Vagina (tissue), 2 donors: ENCODE measurements at regions not wholly inside any gene's neighbourhood (a gene's known extent, or its start where the extent isn't known, plus 50 kb on each side); places are given as distances from the start of the nearest gene placed in this dataset.

ENCODE experiments used
- DNase-seq, 2 donors: peaks; one replicate each; pipeline ENCODE4 v3.0.0-alpha.2; 2017; ENCODE audit errors: extremely low spot score in 2 of 2
- H3K27ac ChIP-seq: fragments of 200-600 bp; sonication (generic); one replicate; pipeline ENCODE4 v1.5.1; 2019
- H3K27me3 ChIP-seq: fragments of 200-600 bp; sonication (generic); one replicate; pipeline ENCODE4 v1.5.1; 2019
- H3K36me3 ChIP-seq, 2 donors: fragments of 200-600 bp; sonication (generic); one replicate each; pipeline ENCODE4 v1.5.1; 2017 to 2019
- H3K4me1 ChIP-seq: fragments of 200-600 bp; sonication (generic); one replicate; pipeline ENCODE4 v1.5.1; 2019
- H3K4me3 ChIP-seq, 2 donors: fragments of 200-600 bp; sonication (generic); 1 replicate in 1 of 2; 2 replicates in 1 of 2; pipeline ENCODE4 v1.5.1; 2016 to 2019
- H3K9me3 ChIP-seq: fragments of 200-600 bp; sonication (generic); one replicate; pipeline ENCODE4 v1.5.1; 2019
- POLR2A ChIP-seq, 2 donors: fragments of 450-650 bp; IDR thresholded peaks; one replicate each; pipeline ENCODE4 v1.6.1; 2017; ENCODE audit warnings: antibody characterized with exemption in 2 of 2, mild to moderate bottlenecking in 2 of 2, moderate library complexity in 2 of 2
- POLR2AphosphoS5 ChIP-seq, 2 donors: sonication (generic); formaldehyde crosslinking; IDR thresholded peaks; one replicate each; pipeline ENCODE4 v1.9.0; 2017; ENCODE audit warnings: antibody characterized with exemption in 2 of 2, mild to moderate bottlenecking in 2 of 2, low read depth in 1 of 2; ENCODE audit not compliant: insufficient read depth in 1 of 2
- intact Hi-C: fragments of 100-400 bp; cut with DNase I; formaldehyde crosslinking; loops from one replicate; pipeline ENCODE4 v1.15.1; 2023
- TF ChIP-seq, protein P1 (sequence below), 3 experiments: fragments of 450-650 bp in 2 of 3; fragments of 200-600 bp in 1 of 3; sonication (generic) in 1 of 3; IDR thresholded peaks; one replicate each; pipeline ENCODE4 v1.5.1; 2017 to 2019; ENCODE audit warnings: antibody characterized with exemption in 3 of 3, mild to moderate bottlenecking in 2 of 3, moderate library complexity in 2 of 3

DNA sequence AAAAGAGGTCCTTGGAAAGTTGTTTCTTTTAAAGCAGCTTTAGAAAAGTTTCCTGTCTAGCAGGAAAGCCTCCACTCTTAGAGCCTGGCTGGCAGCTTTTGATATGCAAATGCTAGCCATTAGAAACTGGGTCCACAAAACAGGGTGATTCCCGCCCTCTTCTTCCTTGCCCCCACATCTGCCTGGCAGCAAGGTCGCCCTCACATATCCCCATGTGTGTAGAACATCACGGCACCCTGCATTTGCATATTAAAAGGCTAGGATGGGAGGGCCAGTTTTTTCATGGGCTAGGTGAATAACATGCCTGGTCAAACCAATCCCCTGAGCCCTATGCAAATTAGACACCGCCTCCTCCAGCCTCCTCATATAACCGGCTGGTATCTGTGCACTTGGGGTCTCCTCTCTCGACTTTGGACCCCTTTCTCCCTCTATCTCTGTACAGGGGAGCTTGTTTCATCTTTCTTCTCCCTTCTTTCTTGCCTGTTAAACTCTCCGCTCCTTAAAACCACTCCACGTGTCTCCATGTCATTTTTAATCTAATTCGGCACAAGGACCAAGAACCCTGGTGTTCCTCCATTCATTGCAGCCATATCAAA is 426.8 kb upstream of the CTNND2 start:
- no peaks in the 10 kb centered on the region for H3K4me1 ChIP-seq
- H3K4me3 ChIP-seq, result no peak overlapping the region
- TF ChIP-seq, protein P1, sequence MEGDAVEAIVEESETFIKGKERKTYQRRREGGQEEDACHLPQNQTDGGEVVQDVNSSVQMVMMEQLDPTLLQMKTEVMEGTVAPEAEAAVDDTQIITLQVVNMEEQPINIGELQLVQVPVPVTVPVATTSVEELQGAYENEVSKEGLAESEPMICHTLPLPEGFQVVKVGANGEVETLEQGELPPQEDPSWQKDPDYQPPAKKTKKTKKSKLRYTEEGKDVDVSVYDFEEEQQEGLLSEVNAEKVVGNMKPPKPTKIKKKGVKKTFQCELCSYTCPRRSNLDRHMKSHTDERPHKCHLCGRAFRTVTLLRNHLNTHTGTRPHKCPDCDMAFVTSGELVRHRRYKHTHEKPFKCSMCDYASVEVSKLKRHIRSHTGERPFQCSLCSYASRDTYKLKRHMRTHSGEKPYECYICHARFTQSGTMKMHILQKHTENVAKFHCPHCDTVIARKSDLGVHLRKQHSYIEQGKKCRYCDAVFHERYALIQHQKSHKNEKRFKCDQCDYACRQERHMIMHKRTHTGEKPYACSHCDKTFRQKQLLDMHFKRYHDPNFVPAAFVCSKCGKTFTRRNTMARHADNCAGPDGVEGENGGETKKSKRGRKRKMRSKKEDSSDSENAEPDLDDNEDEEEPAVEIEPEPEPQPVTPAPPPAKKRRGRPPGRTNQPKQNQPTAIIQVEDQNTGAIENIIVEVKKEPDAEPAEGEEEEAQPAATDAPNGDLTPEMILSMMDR (IDR thresholded peaks at IDR 0.05), result no peak
- TF ChIP-seq POLR2AphosphoS5 (IDR thresholded peaks at IDR 0.05; ENCODE audit: insufficient read depth in 1 of 2, low read depth in 1 of 2) (no peak), POLR2A (IDR thresholded peaks at IDR 0.05) (no peak)
- DNase-seq, result no peak
- no peaks in the 10 kb centered on the region for H3K9me3 ChIP-seq
- H3K27me3 ChIP-seq, result no peaks in the 10 kb centered on the region
- intact Hi-C loops, result loop anchor here (5.0 kb wide), 1 partner anchor 1101 kb away; no protein-coding TSS in a partner anchor
- H3K36me3 ChIP-seq, result no peaks in the 10 kb centered on the region
- H3K27ac ChIP-seq, result no peak overlapping the region

DNA sequence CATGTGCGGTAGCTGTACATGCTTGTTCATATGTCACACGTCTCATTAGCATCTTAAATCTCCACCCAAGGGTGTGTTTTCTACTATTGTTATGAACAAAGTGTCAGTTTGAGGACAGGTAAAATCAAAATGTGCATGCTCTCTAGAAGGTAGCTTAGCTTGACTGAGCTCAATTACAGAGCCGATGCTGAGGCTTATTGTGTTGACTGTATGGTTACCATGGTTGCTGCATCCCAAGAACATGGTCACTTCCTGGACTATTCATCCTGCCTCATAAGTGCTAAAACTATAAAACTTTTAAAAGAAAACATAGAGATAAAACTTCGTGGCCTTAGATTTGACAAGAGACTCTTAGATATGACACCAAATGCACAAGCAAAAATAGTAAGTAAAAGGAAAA is 426.1 kb upstream of the CTNND2 start:
- Histone ChIP-seq H3K27me3 (no peaks in the 10 kb centered on the region), H3K9me3 (no peaks in the 10 kb centered on the region), H3K4me3 (no peak overlapping the region), H3K36me3 (no peaks in the 10 kb centered on the region), H3K4me1 (no peaks in the 10 kb centered on the region), H3K27ac (no peak overlapping the region)
- no peak for TF ChIP-seq POLR2AphosphoS5 (IDR thresholded peaks at IDR 0.05; ENCODE audit: insufficient read depth in 1 of 2, low read depth in 1 of 2)
- TF ChIP-seq, protein P1 (IDR thresholded peaks at IDR 0.05), result no peak
- TF ChIP-seq POLR2A (IDR thresholded peaks at IDR 0.05), result no peak
- intact Hi-C loops, result loop anchor here (5.0 kb wide), 1 partner anchor 1102 kb away; no protein-coding TSS in a partner anchor
- no peak for DNase-seq

DNA sequence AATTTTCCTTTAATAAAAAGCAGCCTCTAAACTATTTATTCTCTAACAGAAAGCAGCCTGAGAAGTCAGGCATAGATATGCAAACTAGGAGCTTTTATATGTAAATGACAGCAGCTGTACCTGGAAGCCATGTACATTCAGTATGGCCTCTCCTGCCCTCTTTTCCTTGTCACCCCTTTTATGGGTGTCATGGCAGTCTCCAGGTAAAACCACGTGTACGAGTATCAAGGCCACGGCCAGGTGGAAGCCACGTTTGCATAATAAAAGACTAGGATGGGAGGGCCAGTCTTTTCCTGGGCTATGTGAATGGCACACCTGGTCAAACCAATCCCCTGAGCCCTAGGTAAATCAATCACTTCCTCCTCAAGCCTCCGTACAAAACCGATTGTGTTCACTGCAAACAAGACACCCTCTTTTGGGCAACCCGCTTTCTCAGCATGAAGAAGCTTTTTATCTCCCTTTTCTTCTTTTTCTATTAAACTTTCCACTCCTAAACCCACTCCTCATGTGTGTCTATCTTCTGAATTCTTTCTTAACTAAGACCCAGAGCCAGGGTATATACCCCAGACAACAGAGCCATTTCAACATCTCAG is 419.5 kb upstream of the CTNND2 start:
- no peak for DNase-seq
- H3K27ac ChIP-seq, result no peak overlapping the region
- no peak overlapping the region for H3K4me3 ChIP-seq
- no peaks in the 10 kb centered on the region for H3K36me3 ChIP-seq
- H3K27me3 ChIP-seq, result no peaks in the 10 kb centered on the region
- H3K9me3 ChIP-seq, result no peaks in the 10 kb centered on the region
- no peaks in the 10 kb centered on the region for H3K4me1 ChIP-seq
- TF ChIP-seq POLR2A (IDR thresholded peaks at IDR 0.05), result no peak
- TF ChIP-seq, protein P1 (IDR thresholded peaks at IDR 0.05), result no peak
- intact Hi-C loops, result no loop called here

DNA sequence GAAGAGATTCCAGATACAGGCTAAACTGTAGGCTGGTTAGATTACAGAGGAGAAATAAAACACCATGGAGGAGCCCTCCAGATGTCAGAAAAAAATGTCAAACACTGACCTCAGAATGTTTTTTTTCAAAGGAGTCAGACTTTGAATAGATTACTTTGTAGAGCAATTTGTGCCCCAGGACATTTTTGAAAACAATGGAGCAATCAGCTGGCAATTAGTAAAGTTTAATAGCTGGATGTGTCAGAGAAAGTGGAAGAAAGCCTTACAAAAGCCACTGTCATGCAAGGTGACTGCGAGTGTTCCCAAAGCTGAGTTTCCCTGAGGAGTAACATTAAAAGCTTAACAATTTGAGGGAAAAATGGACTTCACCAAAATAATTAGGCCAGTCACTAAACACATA is 417.8 kb upstream of the CTNND2 start:
- intact Hi-C loops, result no loop called here
- no peak for DNase-seq
- H3K4me3 ChIP-seq, result no peak overlapping the region
- no peak for TF ChIP-seq POLR2A (IDR thresholded peaks at IDR 0.05)
- TF ChIP-seq, protein P1 (IDR thresholded peaks at IDR 0.05), result no peak
- TF ChIP-seq POLR2AphosphoS5 (IDR thresholded peaks at IDR 0.05; ENCODE audit: insufficient read depth in 1 of 2, low read depth in 1 of 2), result no peak
- no peak overlapping the region for H3K27ac ChIP-seq
- H3K36me3 ChIP-seq, result no peaks in the 10 kb centered on the region
- no peaks in the 10 kb centered on the region for H3K27me3 ChIP-seq
- no peaks in the 10 kb centered on the region for H3K9me3 ChIP-seq
- H3K4me1 ChIP-seq, result no peaks in the 10 kb centered on the region

DNA sequence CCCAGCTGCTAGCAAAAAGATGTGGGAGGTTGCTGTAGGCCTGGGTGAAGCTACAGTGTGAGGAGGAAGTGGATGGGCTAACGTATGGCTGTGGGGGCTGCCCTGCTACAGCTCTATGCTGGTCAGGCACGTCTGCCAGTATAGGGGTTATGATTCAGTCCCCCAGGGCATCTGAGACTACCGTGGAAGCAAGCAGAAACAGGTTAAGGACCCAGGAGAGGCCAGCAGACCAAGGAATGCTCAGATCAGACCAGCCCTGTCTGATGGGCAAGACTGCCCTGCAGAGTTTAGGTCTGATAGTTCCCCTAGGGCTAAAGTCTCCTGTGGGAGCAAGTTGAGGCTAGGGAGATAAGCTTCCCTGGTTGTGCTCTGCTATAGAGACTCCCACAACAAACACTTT is 416.1 kb upstream of the CTNND2 start:
- intact Hi-C loops, result no loop called here
- H3K27ac ChIP-seq, result no peak overlapping the region

More for the DNA sequence above, 416.1 kb upstream of the CTNND2 start:
- no peaks in the 10 kb centered on the region for H3K27me3 ChIP-seq
- no peaks in the 10 kb centered on the region for H3K4me1 ChIP-seq
- no peaks in the 10 kb centered on the region for H3K36me3 ChIP-seq
- TF ChIP-seq, protein P1 (IDR thresholded peaks at IDR 0.05), result no peak
- no peak for TF ChIP-seq POLR2A (IDR thresholded peaks at IDR 0.05)
- TF ChIP-seq POLR2AphosphoS5 (IDR thresholded peaks at IDR 0.05; ENCODE audit: insufficient read depth in 1 of 2, low read depth in 1 of 2), result no peak
- H3K4me3 ChIP-seq, result no peak overlapping the region
- no peaks in the 10 kb centered on the region for H3K9me3 ChIP-seq
- no peak for DNase-seq
